ENCODE measurements at regions not wholly inside any gene's neighbourhood (a gene's known extent, or its start where the extent isn't known, plus 50 kb on each side); places are given as distances from the start of the nearest gene placed in this dataset.

GRCh38 chr18:78495550-78495949 lies 484.1 kb upstream of the SALL3 start:
- DNase-seq (ENCODE audit: low read depth): no peak

DNA sequence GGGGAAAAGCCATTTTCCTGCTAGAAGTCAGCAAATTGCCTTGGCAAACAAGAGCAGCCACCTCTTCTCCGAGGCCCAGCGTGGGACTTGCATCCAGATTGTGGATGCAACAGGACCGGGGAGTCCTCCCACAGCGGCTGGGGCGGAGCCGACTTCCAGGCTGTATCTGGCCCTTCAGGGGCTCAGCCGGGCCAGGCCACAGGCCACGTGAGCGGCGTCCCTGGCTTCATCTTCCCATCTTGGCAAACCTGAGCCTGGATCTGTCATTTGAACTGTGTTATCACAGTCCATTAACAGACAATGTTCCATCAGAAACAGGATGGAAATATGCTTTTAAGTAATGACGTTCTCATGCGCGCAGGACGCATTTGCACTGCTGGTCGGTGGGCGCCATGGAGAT lies 483.5 kb upstream of the SALL3 start:
- TF ChIP-seq MYC (IDR thresholded peaks at IDR 0.05; ENCODE audit: low read depth, low read length): no peak
- no peak overlapping the region for H3K4me3 ChIP-seq (ENCODE audit: low read depth, low read length)
- no peak for DNase-seq (ENCODE audit: low read depth)

More at GRCh38 chr18:78495550-78495949, 484.1 kb upstream of the SALL3 start:
- no peak for TF ChIP-seq MYC (IDR thresholded peaks at IDR 0.05; ENCODE audit: low read depth, low read length)
- TF ChIP-seq, protein P1, sequence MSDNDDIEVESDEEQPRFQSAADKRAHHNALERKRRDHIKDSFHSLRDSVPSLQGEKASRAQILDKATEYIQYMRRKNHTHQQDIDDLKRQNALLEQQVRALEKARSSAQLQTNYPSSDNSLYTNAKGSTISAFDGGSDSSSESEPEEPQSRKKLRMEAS (IDR thresholded peaks at IDR 0.05; ENCODE audit: low read depth, low read length): no peak
- TF ChIP-seq POLR2A (IDR thresholded peaks at IDR 0.05; ENCODE audit: extremely low read depth, insufficient read length): no peak
- no peak for TF ChIP-seq CTCF (IDR thresholded peaks at IDR 0.05; ENCODE audit: low read depth, low read length)
- no peak overlapping the region for H3K4me3 ChIP-seq (ENCODE audit: low read depth, low read length)

- no peak for TF ChIP-seq POLR2A (IDR thresholded peaks at IDR 0.05; ENCODE audit: extremely low read depth, insufficient read length)
- TF ChIP-seq MYC (IDR thresholded peaks at IDR 0.05; ENCODE audit: low read depth, low read length): no peak
- TF ChIP-seq, protein P1 (IDR thresholded peaks at IDR 0.05; ENCODE audit: low read depth, low read length): no peak
- no peak for TF ChIP-seq CTCF (IDR thresholded peaks at IDR 0.05; ENCODE audit: low read depth, low read length)
- H3K4me3 ChIP-seq (ENCODE audit: low read depth, low read length): no peak overlapping the region
- DNase-seq (ENCODE audit: low read depth): no peak
These were observed 482.0 kb upstream of the SALL3 start for GRCh38 chr18:78497641-78498040.

GRCh38 chr18:78499586-78499985 lies 480.0 kb upstream of the SALL3 start:
- no peak for TF ChIP-seq CTCF (IDR thresholded peaks at IDR 0.05; ENCODE audit: low read depth, low read length)
- TF ChIP-seq, protein P1 (IDR thresholded peaks at IDR 0.05; ENCODE audit: low read depth, low read length): no peak
- no peak for DNase-seq (ENCODE audit: low read depth)
- no peak overlapping the region for H3K4me3 ChIP-seq (ENCODE audit: low read depth, low read length)

DNA sequence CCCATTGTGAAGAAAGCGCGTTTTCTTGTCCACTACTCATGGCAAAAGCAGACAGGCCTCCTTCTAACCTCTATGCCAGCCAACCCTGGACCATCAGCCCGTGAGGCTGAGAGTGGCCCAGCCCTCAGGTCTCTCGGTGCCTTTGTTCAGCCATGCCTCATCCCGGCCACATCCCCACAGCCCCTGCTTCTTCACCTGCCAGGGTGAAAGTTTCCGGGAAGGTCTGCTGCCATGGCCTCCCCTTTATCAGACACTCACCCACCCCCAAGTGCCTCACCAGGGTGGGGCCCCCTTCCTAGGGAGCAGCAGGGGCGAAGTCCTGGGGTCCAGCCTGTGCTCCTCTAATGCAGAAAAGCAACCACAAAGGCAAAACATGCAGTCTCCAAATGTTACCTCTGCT lies 478.4 kb upstream of the SALL3 start:
- no peak overlapping the region for H3K4me3 ChIP-seq (ENCODE audit: low read depth, low read length)
- no peak for TF ChIP-seq MYC (IDR thresholded peaks at IDR 0.05; ENCODE audit: low read depth, low read length)
- TF ChIP-seq, protein P1 (IDR thresholded peaks at IDR 0.05; ENCODE audit: low read depth, low read length): no peak
- TF ChIP-seq CTCF (IDR thresholded peaks at IDR 0.05; ENCODE audit: low read depth, low read length): no peak
- no peak for TF ChIP-seq POLR2A (IDR thresholded peaks at IDR 0.05; ENCODE audit: extremely low read depth, insufficient read length)
- no peak for DNase-seq (ENCODE audit: low read depth)

DNA sequence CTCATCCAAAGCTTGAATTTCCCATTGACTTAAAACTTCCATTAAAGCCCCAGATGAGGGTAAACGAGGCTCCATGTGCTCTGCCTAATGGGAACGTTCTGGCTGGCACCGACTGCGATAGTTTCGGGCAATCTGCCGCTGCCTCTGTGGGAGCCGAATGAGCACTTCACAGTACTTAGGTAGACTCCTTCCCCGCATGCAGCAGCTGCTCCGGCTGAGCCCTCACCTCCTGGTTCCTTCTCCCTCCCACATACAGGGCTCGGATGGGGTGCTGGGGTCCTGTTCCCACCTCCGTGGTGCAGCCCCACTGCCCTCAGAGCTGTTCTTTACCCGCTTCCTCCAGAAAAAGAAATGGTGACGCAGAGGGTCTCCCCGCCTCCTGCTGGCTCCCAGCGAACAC lies 476.5 kb upstream of the SALL3 start:
- H3K4me3 ChIP-seq (ENCODE audit: low read depth, low read length): no peak overlapping the region
- TF ChIP-seq POLR2A (IDR thresholded peaks at IDR 0.05; ENCODE audit: extremely low read depth, insufficient read length) (no peak), CTCF (IDR thresholded peaks at IDR 0.05; ENCODE audit: low read depth, low read length) (no peak), MYC (IDR thresholded peaks at IDR 0.05; ENCODE audit: low read depth, low read length) (no peak)
- TF ChIP-seq, protein P1 (IDR thresholded peaks at IDR 0.05; ENCODE audit: low read depth, low read length): no peak
- no peak for DNase-seq (ENCODE audit: low read depth)
